A549 (cell line): ENCODE measurements at regions not wholly inside any gene's neighbourhood (a gene's known extent, or its start where the extent isn't known, plus 50 kb on each side); places are given as distances from the start of the nearest gene placed in this dataset.

Source experiments
- ATAC-seq, 2 experiments: fragments of 200-7000 bp in 1 of 2; fragments of >200 bp in 1 of 2; cut with Nextera tagmentation in 1 of 2; cut with Tn5 transposase in 1 of 2; 3 replicates each; pipeline versions ENCODE4 v1.8.0 to v1.9.1; 2018 to 2020; ENCODE audit warnings: mild to moderate bottlenecking in 1 of 2, moderate library complexity in 1 of 2
- CTCF ChIA-PET: fragments of 300-600 bp; sonication (Branson Sonifier 250); formaldehyde crosslinking; extraction: SDS; loops from one replicate; lab custom pipeline; 2021; ENCODE audit warnings: antibody characterized with exemption, inconsistent platforms; lab: Yijun Ruan, JAX
- POLR2A ChIA-PET: fragments of 350-600 bp; formaldehyde crosslinking; extraction: SDS; loops from one replicate; lab custom pipeline; 2021; ENCODE audit warnings: antibody characterized with exemption, inconsistent platforms; lab: Yijun Ruan, JAX
- DNase-seq, 2 experiments: peaks; one replicate each; pipeline versions ENCODE4 v3.0.0 to v3.0.0-alpha.2; 2011 to 2016; ENCODE audit warnings: low read depth in 1 of 2, low spot score in 1 of 2
- FAIRE-seq: peaks from 2 replicates; lab custom pipeline; 2011; peaks lifted over from hg19 to GRCh38; lab: Jason Lieb, UNC
- H3K27ac ChIP-seq, 2 experiments: fragments of >200 bp; sonication (Bioruptor Twin); formaldehyde crosslinking; 3 replicates each; pipeline ENCODE4 v1.5.1; 2016 to 2017
- H3K4me1 ChIP-seq: fragments of >200 bp; sonication (Bioruptor Twin); formaldehyde crosslinking; 3 replicates; pipeline ENCODE4 v1.6.1; 2016
- H3K4me2 ChIP-seq: fragments of >200 bp; sonication (Bioruptor Twin); formaldehyde crosslinking; 3 replicates; pipeline ENCODE4 v1.6.1; 2016
- H3K4me3 ChIP-seq: fragments of >200 bp; sonication (Bioruptor Twin); formaldehyde crosslinking; 3 replicates; pipeline ENCODE4 v1.5.1; 2016
- H3K9me3 ChIP-seq: fragments of >200 bp; sonication (Bioruptor Twin); formaldehyde crosslinking; 3 replicates; pipeline ENCODE4 v1.6.1; 2016
- BCL3 ChIP-seq: fragments of >200 bp; sonication (Bioruptor Twin); formaldehyde crosslinking; IDR thresholded peaks from 3 replicates; pipeline ENCODE4 v1.6.1; 2016
- BHLHE40 ChIP-seq: IDR thresholded peaks from 2 replicates; pipeline ENCODE4 v1.6.1; 2012; ENCODE audit warnings: low read depth, low read length, inconsistent platforms
- CEBPB ChIP-seq, 2 experiments: fragments of >200 bp in 1 of 2; sonication (Bioruptor Twin) in 1 of 2; formaldehyde crosslinking in 1 of 2; IDR thresholded peaks; 2 replicates each; pipeline ENCODE4 v1.6.1; 2012 to 2016
- EHF ChIP-seq: fragments of 250-450 bp; sonication (Bioruptor Pico); IDR thresholded peaks from 2 replicates; pipeline ENCODE4 v1.5.0; 2020; ENCODE audit warnings: mild to moderate bottlenecking
- EHMT2 ChIP-seq: fragments of 200-600 bp; sonication (generic); IDR thresholded peaks from 2 replicates; pipeline ENCODE4 v1.6.1; 2016; ENCODE audit warnings: antibody characterized with exemption, low read depth, mild to moderate bottlenecking, moderate library complexity
- ELK1 ChIP-seq: fragments of 150-350 bp; IDR thresholded peaks from 2 replicates; pipeline ENCODE4 v1.6.1; 2014; ENCODE audit warnings: low read depth, mild to moderate bottlenecking, low read length
- ESRRA ChIP-seq: fragments of 150-350 bp; IDR thresholded peaks from 2 replicates; pipeline ENCODE4 v1.6.1; 2014; ENCODE audit warnings: mild to moderate bottlenecking, low read length, borderline replicate concordance
- HDAC2 ChIP-seq: fragments of 200-600 bp; sonication (generic); IDR thresholded peaks from 2 replicates; pipeline ENCODE4 v1.6.1; 2016
- HES2 ChIP-seq: fragments of >200 bp; sonication (Bioruptor Twin); formaldehyde crosslinking; IDR thresholded peaks from 2 replicates; pipeline ENCODE4 v1.6.1; 2016
- HEYL ChIP-seq: fragments of 250-450 bp; sonication (Bioruptor Pico); IDR thresholded peaks from 2 replicates; pipeline ENCODE4 v1.8.0; 2021; ENCODE audit warnings: mild to moderate bottlenecking, moderate library complexity
- HOXA7 ChIP-seq: fragments of 250-450 bp; sonication (Bioruptor Pico); IDR thresholded peaks from 2 replicates; pipeline ENCODE4 v1.5.0; 2020; ENCODE audit warnings: mild to moderate bottlenecking, moderate library complexity
- HOXB13 ChIP-seq: fragments of 250-450 bp; sonication (Bioruptor Pico); IDR thresholded peaks from 2 replicates; pipeline ENCODE4 v1.5.0; 2020; ENCODE audit warnings: low read depth, mild to moderate bottlenecking, moderate library complexity
- JUN ChIP-seq, 2 experiments: fragments of >200 bp; sonication (Bioruptor Twin); formaldehyde crosslinking; IDR thresholded peaks; 2 replicates in 1 of 2; 3 replicates in 1 of 2; pipeline ENCODE4 v1.6.1; 2016 to 2017
- MAFK ChIP-seq: fragments of 450-650 bp; IDR thresholded peaks from 2 replicates; pipeline ENCODE4 v1.6.1; 2014; ENCODE audit not compliant: partially characterized antibody
- MAX ChIP-seq: IDR thresholded peaks from 2 replicates; pipeline ENCODE4 v1.6.1; 2012
- MAZ ChIP-seq: fragments of 150-350 bp; IDR thresholded peaks from 2 replicates; pipeline ENCODE4 v1.6.1; 2014; ENCODE audit warnings: antibody characterized with exemption, low read depth, low read length, borderline replicate concordance
- MYC ChIP-seq: IDR thresholded peaks from 2 replicates; pipeline ENCODE4 v1.6.1; 2012; ENCODE audit warnings: mild to moderate bottlenecking, inconsistent platforms, low read length, improper control_type of control experiment, borderline replicate concordance
- NPAS2 ChIP-seq: fragments of 250-450 bp; sonication (Bioruptor Pico); IDR thresholded peaks from 2 replicates; pipeline ENCODE4 v1.8.0; 2022; ENCODE audit warnings: mild to moderate bottlenecking, moderate library complexity, borderline replicate concordance
- RFX5 ChIP-seq: fragments of 450-650 bp; IDR thresholded peaks from 2 replicates; pipeline ENCODE4 v1.7.1; 2014; ENCODE audit warnings: antibody characterized with exemption, mild to moderate bottlenecking, moderate library complexity
- SMC3 ChIP-seq: fragments of >200 bp; sonication (Bioruptor Twin); formaldehyde crosslinking; IDR thresholded peaks from 3 replicates; pipeline ENCODE4 v1.6.1; 2018; ENCODE audit warnings: inconsistent platforms
- TP53 ChIP-seq: fragments of 250-450 bp; sonication (Bioruptor Pico); IDR thresholded peaks from 2 replicates; pipeline ENCODE4 v1.5.0; 2021; ENCODE audit warnings: mild to moderate bottlenecking, moderate library complexity
- ZC3H11A ChIP-seq: fragments of 450-650 bp; IDR thresholded peaks from 2 replicates; pipeline ENCODE4 v1.6.1; 2014; ENCODE audit warnings: antibody characterized with exemption, mild to moderate bottlenecking
- ZFP36 ChIP-seq: fragments of 450-650 bp; IDR thresholded peaks from 2 replicates; pipeline ENCODE4 v1.6.1; 2014; ENCODE audit warnings: borderline replicate concordance; ENCODE audit not compliant: partially characterized antibody
- ZNF302 ChIP-seq: fragments of 250-450 bp; sonication (Bioruptor Pico); IDR thresholded peaks from 2 replicates; pipeline ENCODE4 v1.9.0; 2021; ENCODE audit warnings: inconsistent platforms, mild to moderate bottlenecking, moderate library complexity
- WGBS: methylation state at CpG from one replicate; pipeline ENCODE4 v1.1.6; 2017; ENCODE audit errors: missing lambda C conversion rate; 5-methylcytosine and 5-hydroxymethylcytosine counted together
- TF ChIP-seq, protein P1 (sequence below): IDR thresholded peaks from 2 replicates; pipeline ENCODE4 v1.6.1; 2012; ENCODE audit warnings: low read depth, borderline replicate concordance
- TF ChIP-seq, protein P2 (sequence below): fragments of >200 bp; sonication (Bioruptor Twin); formaldehyde crosslinking; IDR thresholded peaks from 3 replicates; pipeline ENCODE4 v1.5.1; 2016

- ChIA-PET POLR2A (no interaction called here), CTCF (interaction anchor here (1.5 kb wide), 1 partner anchor 238 kb away, joined by 3 read pairs; no protein-coding TSS in a partner anchor)
- no peaks in the 10 kb centered on the region for H3K4me1 ChIP-seq
- H3K27ac ChIP-seq = no peak overlapping the region
- H3K9me3 ChIP-seq = no peaks in the 10 kb centered on the region
- DNase-seq = no peak
- no peak for FAIRE-seq
- H3K4me2 ChIP-seq = no peak overlapping the region
- TF ChIP-seq HOXB13 (CRISPR knock-in tag) (no peak), ZFP36 (no peak), ZC3H11A (no peak), SMC3 (no peak)
- WGBS = 3% methylated on average over 5 of the region's 5 CpGs
- ATAC-seq = no peak
- H3K4me3 ChIP-seq = no peak overlapping the region
Observed at GRCh38 chr1:162937716-162938395, 76.9 kb upstream of the CCDC190 start.

- H3K27ac ChIP-seq = no peak overlapping the region
- no peak for ATAC-seq
- ChIA-PET CTCF (interaction anchor here (0.8 kb wide), 1 partner anchor 9 kb away, joined by 3 read pairs; no protein-coding TSS in a partner anchor), POLR2A (no interaction called here)
- 9% methylated on average over 3 of the region's 3 CpGs for WGBS
- H3K4me1 ChIP-seq = no peaks in the 10 kb centered on the region
- FAIRE-seq = no peak
- no peak for DNase-seq
- TF ChIP-seq EHMT2 = no peak
- TF ChIP-seq HOXA7 = no peak
- no peak for TF ChIP-seq SMC3
- TF ChIP-seq TP53 (CRISPR knock-in tag) = no peak
- no peak for TF ChIP-seq EHF (CRISPR knock-in tag)
- TF ChIP-seq, protein P1, sequence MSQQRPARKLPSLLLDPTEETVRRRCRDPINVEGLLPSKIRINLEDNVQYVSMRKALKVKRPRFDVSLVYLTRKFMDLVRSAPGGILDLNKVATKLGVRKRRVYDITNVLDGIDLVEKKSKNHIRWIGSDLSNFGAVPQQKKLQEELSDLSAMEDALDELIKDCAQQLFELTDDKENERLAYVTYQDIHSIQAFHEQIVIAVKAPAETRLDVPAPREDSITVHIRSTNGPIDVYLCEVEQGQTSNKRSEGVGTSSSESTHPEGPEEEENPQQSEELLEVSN = no peak
- TF ChIP-seq HOXB13 (CRISPR knock-in tag) = no peak
- no peak for TF ChIP-seq ZNF302 (CRISPR knock-in tag)
- TF ChIP-seq RFX5 = no peak
- no peak for TF ChIP-seq HDAC2
- TF ChIP-seq CEBPB (IDR thresholded peaks at IDR 0.05) = no peak
- TF ChIP-seq MAFK = no peak
- TF ChIP-seq ZC3H11A = no peak
- no peak overlapping the region for H3K4me3 ChIP-seq
- no peaks in the 10 kb centered on the region for H3K9me3 ChIP-seq
- no peak overlapping the region for H3K4me2 ChIP-seq
Observed at GRCh38 chr1:162930976-162931560, 70.1 kb upstream of the CCDC190 start.

DNA sequence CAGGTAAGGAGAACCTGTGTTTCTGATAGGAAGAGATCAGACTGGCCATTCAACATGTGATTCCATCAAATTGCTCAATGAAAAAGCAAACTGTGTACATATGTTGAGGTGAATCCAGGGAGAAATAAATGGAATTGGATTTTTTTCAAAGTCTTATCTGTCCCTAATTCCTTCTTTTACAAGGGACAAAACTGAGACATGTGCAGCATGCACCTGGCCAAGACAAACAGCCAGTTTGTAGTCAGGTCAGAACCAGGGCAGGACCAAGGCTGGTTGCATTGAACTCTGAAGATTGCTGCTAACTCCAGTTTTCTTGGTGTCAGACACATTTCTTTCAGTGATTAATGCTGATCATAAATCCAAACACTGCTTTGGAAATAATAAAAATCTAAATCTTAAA is 69.6 kb upstream of the CCDC190 start:
- no peak for FAIRE-seq
- CTCF ChIA-PET = no interaction called here
- Histone ChIP-seq H3K4me1 (no peaks in the 10 kb centered on the region), H3K9me3 (no peaks in the 10 kb centered on the region), H3K4me3 (no peak overlapping the region), H3K4me2 (no peak overlapping the region), H3K27ac (no peak overlapping the region)
- no peak for ATAC-seq
- no peak for DNase-seq
- POLR2A ChIA-PET = no interaction called here
- TF ChIP-seq JUN (IDR thresholded peaks at IDR 0.05) (no peak), EHF (CRISPR knock-in tag) (no peak), HES2 (no peak), ESRRA (no peak), MAZ (no peak), BHLHE40 (no peak), MAFK (no peak), NPAS2 (CRISPR knock-in tag) (no peak), BCL3 (no peak), EHMT2 (no peak), MYC (no peak), MAX (no peak), HEYL (no peak), RFX5 (no peak), ELK1 (no peak), ZFP36 (no peak)
- TF ChIP-seq, protein P2, sequence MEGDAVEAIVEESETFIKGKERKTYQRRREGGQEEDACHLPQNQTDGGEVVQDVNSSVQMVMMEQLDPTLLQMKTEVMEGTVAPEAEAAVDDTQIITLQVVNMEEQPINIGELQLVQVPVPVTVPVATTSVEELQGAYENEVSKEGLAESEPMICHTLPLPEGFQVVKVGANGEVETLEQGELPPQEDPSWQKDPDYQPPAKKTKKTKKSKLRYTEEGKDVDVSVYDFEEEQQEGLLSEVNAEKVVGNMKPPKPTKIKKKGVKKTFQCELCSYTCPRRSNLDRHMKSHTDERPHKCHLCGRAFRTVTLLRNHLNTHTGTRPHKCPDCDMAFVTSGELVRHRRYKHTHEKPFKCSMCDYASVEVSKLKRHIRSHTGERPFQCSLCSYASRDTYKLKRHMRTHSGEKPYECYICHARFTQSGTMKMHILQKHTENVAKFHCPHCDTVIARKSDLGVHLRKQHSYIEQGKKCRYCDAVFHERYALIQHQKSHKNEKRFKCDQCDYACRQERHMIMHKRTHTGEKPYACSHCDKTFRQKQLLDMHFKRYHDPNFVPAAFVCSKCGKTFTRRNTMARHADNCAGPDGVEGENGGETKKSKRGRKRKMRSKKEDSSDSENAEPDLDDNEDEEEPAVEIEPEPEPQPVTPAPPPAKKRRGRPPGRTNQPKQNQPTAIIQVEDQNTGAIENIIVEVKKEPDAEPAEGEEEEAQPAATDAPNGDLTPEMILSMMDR = no peak
- TF ChIP-seq, protein P1 = no peak
